Endodermal cell (in vitro differentiated cells): ENCODE measurements at regions not wholly inside any gene's neighbourhood (a gene's known extent, or its start where the extent isn't known, plus 50 kb on each side); places are given as distances from the start of the nearest gene placed in this dataset.

Source experiments
- DNase-seq: peaks from one replicate; pipeline ENCODE4 v3.0.0-alpha.2; 2017
- H3K27ac ChIP-seq: 2 replicates; pipeline ENCODE4 v1.5.1; 2013; ENCODE audit warnings: mild to moderate bottlenecking, low read depth, low read length, moderate library complexity
- H3K27me3 ChIP-seq: 2 replicates; pipeline ENCODE4 v1.6.1; 2013; ENCODE audit warnings: mild to moderate bottlenecking, low read length, moderate library complexity; ENCODE audit not compliant: insufficient read depth, control insufficient read depth, poor library complexity, severe bottlenecking
- H3K36me3 ChIP-seq: 2 replicates; pipeline ENCODE4 v1.7.0; 2013; ENCODE audit warnings: mild to moderate bottlenecking, low read length, moderate library complexity; ENCODE audit not compliant: control insufficient read depth, insufficient read depth
- H3K4me1 ChIP-seq: one replicate; pipeline ENCODE4 v1.7.0; 2013; ENCODE audit warnings: low read length; ENCODE audit not compliant: control insufficient read depth, insufficient read depth
- H3K4me3 ChIP-seq: 2 replicates; pipeline ENCODE4 v1.5.1; 2013; ENCODE audit warnings: mild to moderate bottlenecking, low read length, moderate library complexity
- H3K9ac ChIP-seq: 2 replicates; pipeline ENCODE4 v1.6.1; 2013; ENCODE audit warnings: mild to moderate bottlenecking, low read length, moderate library complexity; ENCODE audit not compliant: poor library complexity, severe bottlenecking; ENCODE audit errors: extremely low read depth
- H3K9me3 ChIP-seq: 2 replicates; pipeline ENCODE4 v1.6.1; 2013; ENCODE audit warnings: mild to moderate bottlenecking, low read length, moderate library complexity; ENCODE audit not compliant: control insufficient read depth
- H3K27ac Mint-ChIP-seq: 2 replicates; pipeline ENCODE4 v1.8.0; 2020; ENCODE audit warnings: mixed read lengths
- H3K27me3 Mint-ChIP-seq: 2 replicates; pipeline ENCODE4 v1.8.0; 2021; ENCODE audit warnings: mild to moderate bottlenecking, mixed read lengths; ENCODE audit not compliant: insufficient read depth
- H3K36me3 Mint-ChIP-seq: 2 replicates; pipeline ENCODE4 v1.8.0; 2020; ENCODE audit warnings: low read depth, mixed read lengths
- H3K4me1 Mint-ChIP-seq: 2 replicates; pipeline ENCODE4 v1.8.0; 2020; ENCODE audit warnings: mixed read lengths
- H3K4me3 Mint-ChIP-seq: 2 replicates; pipeline ENCODE4 v1.8.0; 2020; ENCODE audit warnings: mild to moderate bottlenecking, moderate library complexity, mixed read lengths
- H3K9me3 Mint-ChIP-seq: 2 replicates; pipeline ENCODE4 v1.8.0; 2020; ENCODE audit warnings: mild to moderate bottlenecking, mixed read lengths
- CTCF ChIP-seq: fragments of 200-600 bp; sonication (generic); conservative IDR thresholded peaks from 2 replicates; pipeline ENCODE4 v1.5.0; 2021; ENCODE audit warnings: antibody characterized with exemption, mild to moderate bottlenecking
- WGBS, 2 experiments: methylation state at CpG; one replicate each; pipeline versions ENCODE4 v1.1.5 to v1.1.7; 2013; ENCODE audit warnings: missing lambda C conversion rate in 2 of 2, mixed read lengths in 1 of 2; ENCODE audit not compliant: insufficient coverage in 1 of 2, insufficient read length in 1 of 2; 5-methylcytosine and 5-hydroxymethylcytosine counted together

GRCh38 chr7:132709971-132710567 is 133.8 kb upstream of the PLXNA4 start:
- H3K27me3 ChIP-seq = peaks cover 23% of the 10 kb centered on the region
- H3K4me1 Mint-ChIP-seq = peaks cover 7% of the 10 kb centered on the region
- DNase-seq = peak; percentile 80
- H3K9me3 Mint-ChIP-seq = no peaks in the 10 kb centered on the region
- peaks cover 11% of the 10 kb centered on the region for H3K27me3 Mint-ChIP-seq
- no peak overlapping the region for H3K4me3 Mint-ChIP-seq
- H3K9me3 ChIP-seq = no peaks in the 10 kb centered on the region
- no peak overlapping the region for H3K27ac ChIP-seq
- TF ChIP-seq CTCF = peak; percentile 82
- 70 to 80% methylated on average over 4 to 7 of the region's 7 CpGs for WGBS, 2 experiments
- no peak overlapping the region for H3K9ac ChIP-seq
- H3K27ac Mint-ChIP-seq = no peak overlapping the region
- H3K36me3 Mint-ChIP-seq = no peaks in the 10 kb centered on the region
- H3K4me3 ChIP-seq = no peak overlapping the region
- no peaks in the 10 kb centered on the region for H3K36me3 ChIP-seq
- H3K4me1 ChIP-seq = no peaks in the 10 kb centered on the region

GRCh38 chr7:132708470-132708869 is 132.2 kb upstream of the PLXNA4 start:
- 89 to 96% methylated on average over 5 of the region's 5 CpGs for WGBS, 2 experiments
- TF ChIP-seq CTCF = no peak
- Histone ChIP-seq H3K4me3 (no peak overlapping the region), H3K4me1 (no peaks in the 10 kb centered on the region), H3K36me3 (no peaks in the 10 kb centered on the region), H3K9ac (no peak overlapping the region), H3K27me3 (peaks cover 38% of the 10 kb centered on the region), H3K27ac (no peak overlapping the region), H3K9me3 (no peaks in the 10 kb centered on the region)
- no peaks in the 10 kb centered on the region for H3K9me3 Mint-ChIP-seq
- peaks cover 12% of the 10 kb centered on the region for H3K27me3 Mint-ChIP-seq
- DNase-seq = no peak
- no peaks in the 10 kb centered on the region for H3K36me3 Mint-ChIP-seq
- peaks cover 7% of the 10 kb centered on the region for H3K4me1 Mint-ChIP-seq
- H3K4me3 Mint-ChIP-seq = no peak overlapping the region
- no peak overlapping the region for H3K27ac Mint-ChIP-seq

- no peak overlapping the region for H3K27ac Mint-ChIP-seq
- no peaks in the 10 kb centered on the region for H3K36me3 Mint-ChIP-seq
- 88 to 92% methylated on average over 5 of the region's 5 CpGs for WGBS, 2 experiments
- no peak for DNase-seq
- TF ChIP-seq CTCF = no peak
- peaks cover 10% of the 10 kb centered on the region for H3K9me3 Mint-ChIP-seq
- no peak overlapping the region for H3K9ac ChIP-seq
- H3K36me3 ChIP-seq = no peaks in the 10 kb centered on the region
- no peak overlapping the region for H3K4me3 Mint-ChIP-seq
- peaks cover 6% of the 10 kb centered on the region for H3K9me3 ChIP-seq
- peaks cover 15% of the 10 kb centered on the region for H3K4me1 Mint-ChIP-seq
- H3K27me3 ChIP-seq = peaks cover 25% of the 10 kb centered on the region
- peaks cover 18% of the 10 kb centered on the region for H3K27me3 Mint-ChIP-seq
- peaks cover 4% of the 10 kb centered on the region for H3K4me1 ChIP-seq
- H3K27ac ChIP-seq = no peak overlapping the region
- no peak overlapping the region for H3K4me3 ChIP-seq
These were observed 128.9 kb upstream of the PLXNA4 start for GRCh38 chr7:132705146-132705545.
